ENCODE measurements at regions not wholly inside any gene's neighbourhood (a gene's known extent, or its start where the extent isn't known, plus 50 kb on each side); places are given as distances from the start of the nearest gene placed in this dataset.

- TF ChIP-seq EZH2 (IDR thresholded peaks at IDR 0.05; ENCODE audit: insufficient read depth, poor library complexity, severe bottlenecking) (no peak), EZH2phosphoT487 (IDR thresholded peaks at IDR 0.05; ENCODE audit: insufficient read depth, low read depth) (no peak)
Observed at GRCh38 chr21:35266546-35266945, 217.4 kb upstream of the RUNX1 start.
